Fibroblast of lung (primary cell): ENCODE measurements at regions not wholly inside any gene's neighbourhood (a gene's known extent, or its start where the extent isn't known, plus 50 kb on each side); places are given as distances from the start of the nearest gene placed in this dataset.

Source experiments
- EZH2 ChIP-seq: IDR thresholded peaks from 2 replicates; pipeline ENCODE4 v1.5.1; 2012; ENCODE audit warnings: low read length, control low read depth, mild to moderate bottlenecking; ENCODE audit errors: missing control alignments
- TF ChIP-seq, protein P1 (sequence below), 2 donors: IDR thresholded peaks in 1 of 2; conservative IDR thresholded peaks in 1 of 2; 1 replicate in 1 of 2; 2 replicates in 1 of 2; pipeline ENCODE4 v1.5.1; 2011 to 2012; ENCODE audit warnings: low read length in 2 of 2, control low read depth in 1 of 2, inconsistent platforms in 1 of 2, low read depth in 1 of 2, mild to moderate bottlenecking in 1 of 2

DNA sequence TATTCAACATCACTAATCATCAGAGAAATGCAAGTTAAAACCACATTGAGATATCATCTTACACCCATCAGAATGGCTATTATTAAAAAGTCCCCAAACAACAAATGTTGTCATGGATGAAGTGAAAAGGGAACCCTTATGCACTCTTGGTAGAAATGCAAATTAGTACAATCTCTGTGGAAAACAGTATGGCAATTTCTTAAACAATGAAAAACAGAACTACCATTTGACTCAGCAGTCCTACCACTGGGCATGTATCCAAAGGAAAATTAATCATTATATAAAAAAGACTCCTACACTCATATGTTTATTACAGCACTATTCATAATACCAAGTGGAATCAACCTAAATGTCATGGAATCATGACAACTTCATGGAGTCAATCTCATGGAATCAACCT, 611.3 kb upstream of the GJE1 start:
- TF ChIP-seq, protein P1, sequence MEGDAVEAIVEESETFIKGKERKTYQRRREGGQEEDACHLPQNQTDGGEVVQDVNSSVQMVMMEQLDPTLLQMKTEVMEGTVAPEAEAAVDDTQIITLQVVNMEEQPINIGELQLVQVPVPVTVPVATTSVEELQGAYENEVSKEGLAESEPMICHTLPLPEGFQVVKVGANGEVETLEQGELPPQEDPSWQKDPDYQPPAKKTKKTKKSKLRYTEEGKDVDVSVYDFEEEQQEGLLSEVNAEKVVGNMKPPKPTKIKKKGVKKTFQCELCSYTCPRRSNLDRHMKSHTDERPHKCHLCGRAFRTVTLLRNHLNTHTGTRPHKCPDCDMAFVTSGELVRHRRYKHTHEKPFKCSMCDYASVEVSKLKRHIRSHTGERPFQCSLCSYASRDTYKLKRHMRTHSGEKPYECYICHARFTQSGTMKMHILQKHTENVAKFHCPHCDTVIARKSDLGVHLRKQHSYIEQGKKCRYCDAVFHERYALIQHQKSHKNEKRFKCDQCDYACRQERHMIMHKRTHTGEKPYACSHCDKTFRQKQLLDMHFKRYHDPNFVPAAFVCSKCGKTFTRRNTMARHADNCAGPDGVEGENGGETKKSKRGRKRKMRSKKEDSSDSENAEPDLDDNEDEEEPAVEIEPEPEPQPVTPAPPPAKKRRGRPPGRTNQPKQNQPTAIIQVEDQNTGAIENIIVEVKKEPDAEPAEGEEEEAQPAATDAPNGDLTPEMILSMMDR (conservative IDR thresholded peaks at IDR 0.05 in 1 of 2, IDR thresholded peaks at IDR 0.05 in 1 of 2; ENCODE audit: low read depth in 1 of 2, low read length in 2 of 2): no peak
- no peak for TF ChIP-seq EZH2
